IMR-90 (cell line): ENCODE measurements at regions not wholly inside any gene's neighbourhood (a gene's known extent, or its start where the extent isn't known, plus 50 kb on each side); places are given as distances from the start of the nearest gene placed in this dataset.

Source experiments
- ATAC-seq: fragments of 200-7000 bp; cut with Tn5 transposase; 2 replicates; pipeline ENCODE4 v1.9.1; 2020; ENCODE audit warnings: low read depth, mild to moderate bottlenecking, moderate library complexity
- BruUV-seq: library from RNA; stranded (reverse); fragments of 400-500 nt; replicated peaks from 2 replicates; lab custom pipeline; 2021; lab: Mats Ljungman, UMichigan
- CTCF ChIA-PET: fragments of 300-600 bp; formaldehyde crosslinking; extraction: SDS; loops from one replicate; lab custom pipeline; 2021; ENCODE audit warnings: antibody characterized with exemption; lab: Yijun Ruan, JAX
- POLR2A ChIA-PET: fragments of 300-600 bp; sonication (Branson Sonifier 250); formaldehyde crosslinking; loops from one replicate; lab custom pipeline; 2022; ENCODE audit warnings: antibody characterized with exemption; ENCODE audit not compliant: unreplicated experiment; lab: Charles Lee
- DNase-seq: peaks from one replicate; pipeline ENCODE4 v3.0.0; 2013
- H2AFZ ChIP-seq: replicated peaks from 2 replicates; pipeline ENCODE3; 2013; ENCODE audit warnings: low read length, mild to moderate bottlenecking; ENCODE audit not compliant: poor library complexity
- H2AK5ac ChIP-seq: 2 replicates; pipeline ENCODE4 v1.6.1; 2013; ENCODE audit warnings: low read depth, low read length, inconsistent platforms
- H2AK9ac ChIP-seq: replicated peaks from 2 replicates; pipeline ENCODE3; 2013; ENCODE audit warnings: mild to moderate bottlenecking, low read depth, low read length, moderate library complexity; ENCODE audit not compliant: poor library complexity
- H2BK120ac ChIP-seq: 2 replicates; pipeline ENCODE4 v1.6.1; 2013; ENCODE audit warnings: low read depth, low read length, inconsistent platforms
- H2BK15ac ChIP-seq: 3 replicates; pipeline ENCODE4 v1.6.1; 2013; ENCODE audit warnings: low read depth, low read length, inconsistent platforms
- H2BK20ac ChIP-seq: 2 replicates; pipeline ENCODE4 v1.6.1; 2013; ENCODE audit warnings: low read depth, mild to moderate bottlenecking, inconsistent platforms, low read length, moderate library complexity
- H2BK5ac ChIP-seq: 2 replicates; pipeline ENCODE4 v1.6.1; 2013; ENCODE audit warnings: mild to moderate bottlenecking, low read depth, low read length, inconsistent platforms; ENCODE audit not compliant: poor library complexity, severe bottlenecking
- H3K14ac ChIP-seq: replicated peaks from 2 replicates; pipeline ENCODE4 v1.6.1; 2013; ENCODE audit warnings: low read depth, low read length, inconsistent platforms
- H3K18ac ChIP-seq: 2 replicates; pipeline ENCODE4 v1.6.1; 2013; ENCODE audit warnings: low read depth, low read length, control low read depth
- H3K23ac ChIP-seq: 2 replicates; pipeline ENCODE4 v1.6.1; 2013; ENCODE audit warnings: low read depth, low read length, inconsistent platforms
- H3K27ac ChIP-seq: 2 replicates; pipeline ENCODE4 v1.5.1; 2013; ENCODE audit warnings: mild to moderate bottlenecking, control low read depth, low read length; ENCODE audit not compliant: insufficient read depth
- H3K27me3 ChIP-seq: 2 replicates; pipeline ENCODE4 v1.6.1; 2013; ENCODE audit warnings: low read length; ENCODE audit not compliant: control insufficient read depth, insufficient read depth
- H3K36me3 ChIP-seq: 2 replicates; pipeline ENCODE4 v1.6.1; 2013; ENCODE audit warnings: low read length, mixed read lengths; ENCODE audit not compliant: control insufficient read depth, insufficient read depth
- H3K4ac ChIP-seq: 2 replicates; pipeline ENCODE4 v1.6.1; 2013; ENCODE audit warnings: low read depth, low read length, inconsistent platforms
- H3K4me1 ChIP-seq: 2 replicates; pipeline ENCODE4 v1.6.1; 2013; ENCODE audit warnings: low read length, mixed read lengths; ENCODE audit not compliant: control insufficient read depth, insufficient read depth
- H3K4me2 ChIP-seq: 2 replicates; pipeline ENCODE4 v1.6.1; 2013; ENCODE audit warnings: low read depth, mild to moderate bottlenecking, control low read depth, low read length, moderate library complexity
- H3K4me3 ChIP-seq: 2 replicates; pipeline ENCODE4 v1.5.1; 2013; ENCODE audit warnings: low read depth, mild to moderate bottlenecking, control low read depth, low read length, moderate library complexity; ENCODE audit not compliant: insufficient read depth
- H3K56ac ChIP-seq: 2 replicates; pipeline ENCODE4 v1.6.1; 2013; ENCODE audit warnings: low read length, inconsistent platforms; ENCODE audit not compliant: insufficient read depth; ENCODE audit errors: extremely low read depth
- H3K79me1 ChIP-seq, 2 experiments: 2 replicates each; pipeline ENCODE4 v1.6.1; 2013; ENCODE audit warnings: low read length in 2 of 2, inconsistent platforms in 1 of 2, low read depth in 1 of 2
- H3K9ac ChIP-seq: 2 replicates; pipeline ENCODE4 v1.6.1; 2013; ENCODE audit warnings: low read depth, low read length, control low read depth
- H3K9me1 ChIP-seq: 2 replicates; pipeline ENCODE4 v1.6.1; 2013; ENCODE audit warnings: low read length, inconsistent platforms; ENCODE audit not compliant: insufficient read depth
- H3K9me3 ChIP-seq: 2 replicates; pipeline ENCODE4 v1.6.1; 2013; ENCODE audit warnings: low read length; ENCODE audit not compliant: control insufficient read depth, insufficient read depth
- H4K20me1 ChIP-seq: 2 replicates; pipeline ENCODE4 v1.6.1; 2013; ENCODE audit warnings: low read length, inconsistent platforms; ENCODE audit not compliant: insufficient read depth
- H4K5ac ChIP-seq: 2 replicates; pipeline ENCODE4 v1.6.1; 2013; ENCODE audit warnings: mild to moderate bottlenecking, low read depth, low read length, control low read depth
- H4K8ac ChIP-seq, 2 experiments: 2 replicates each; pipeline ENCODE4 v1.6.1; 2013; ENCODE audit warnings: low read depth in 2 of 2, low read length in 2 of 2, control low read depth in 1 of 2, inconsistent platforms in 1 of 2
- H4K91ac ChIP-seq: 2 replicates; pipeline ENCODE4 v1.6.1; 2013; ENCODE audit warnings: low read depth, low read length, inconsistent platforms; ENCODE audit not compliant: insufficient read depth
- MXI1 ChIP-seq: IDR thresholded peaks from 2 replicates; pipeline ENCODE4 v1.6.1; 2012; ENCODE audit warnings: low read depth, mild to moderate bottlenecking, low read length, moderate library complexity, borderline replicate concordance
- RCOR1 ChIP-seq: IDR thresholded peaks from 2 replicates; pipeline ENCODE4 v1.6.1; 2012; ENCODE audit warnings: mild to moderate bottlenecking, low read length, improper control_type of control experiment; ENCODE audit not compliant: insufficient replicate concordance
- RFX5 ChIP-seq: IDR thresholded peaks from 2 replicates; pipeline ENCODE4 v1.8.0; 2012; ENCODE audit warnings: low read depth, mild to moderate bottlenecking, low read length, moderate library complexity
- WGBS, 2 experiments: methylation state at CpG; one replicate each; pipeline versions ENCODE4 v1.1.5 to v1.1.7; 2013; ENCODE audit warnings: missing lambda C conversion rate in 2 of 2; ENCODE audit not compliant: insufficient read length in 1 of 2; ENCODE audit errors: extremely low coverage in 2 of 2; 5-methylcytosine and 5-hydroxymethylcytosine counted together
- dilution Hi-C: fragments of 300-500 bp; cut with HindIII; formaldehyde crosslinking; loops from one replicate; pipeline ENCODE4 v1.14.3; 2018; ENCODE audit warnings: low sequenced_read_pairs; ENCODE audit not compliant: unreplicated experiment
- in situ Hi-C: fragments of 300-500 bp; cut with MboI; formaldehyde crosslinking; loops from 3 replicates; pipeline ENCODE4 v1.14.3; 2019; ENCODE audit warnings: low sequenced_read_pairs, inconsistent platforms, mixed read lengths
- intact Hi-C: fragments of 100-400 bp; cut with micrococcal nuclease; formaldehyde crosslinking; loops from 2 replicates; pipeline ENCODE4 v1.10.0; 2022
- TF ChIP-seq, protein P1 (sequence below): fragments of 150-350 bp; IDR thresholded peaks from 2 replicates; pipeline ENCODE4 v1.6.1; 2017; ENCODE audit warnings: mild to moderate bottlenecking, antibody characterized with exemption, low read length, low read depth

- Histone ChIP-seq H3K9me1 (no peaks in the 10 kb centered on the region), H2BK5ac (no peak overlapping the region), H4K20me1 (no peaks in the 10 kb centered on the region), H2BK15ac (no peak overlapping the region), H3K9ac (no peak overlapping the region), H2BK20ac (no peak overlapping the region), H4K8ac (no peak overlapping the region), H3K9me3 (no peaks in the 10 kb centered on the region; the same call in 1 of the 2 replicates), H3K23ac (no peak overlapping the region), H2AK9ac (no peak overlapping the region), H4K5ac (no peak overlapping the region), H3K4ac (no peak overlapping the region), H2AK5ac (no peak overlapping the region), H2BK120ac (no peak overlapping the region), H3K27ac (no peak overlapping the region), H3K4me3 (no peak overlapping the region), H2AFZ (no peak overlapping the region), H3K27me3 (no peaks in the 10 kb centered on the region), H3K4me1 (no peaks in the 10 kb centered on the region), H3K56ac (no peak overlapping the region), H3K18ac (no peak overlapping the region), H3K4me2 (no peak overlapping the region), H4K91ac (no peak overlapping the region), H3K36me3 (no peaks in the 10 kb centered on the region), H3K79me1 (no peaks in the 10 kb centered on the region), H3K14ac (no peak overlapping the region)
- intact Hi-C loops: no loop called here
- POLR2A ChIA-PET: no interaction called here
- TF ChIP-seq RFX5 (no peak), MXI1 (no peak), RCOR1 (no peak)
- TF ChIP-seq, protein P1, sequence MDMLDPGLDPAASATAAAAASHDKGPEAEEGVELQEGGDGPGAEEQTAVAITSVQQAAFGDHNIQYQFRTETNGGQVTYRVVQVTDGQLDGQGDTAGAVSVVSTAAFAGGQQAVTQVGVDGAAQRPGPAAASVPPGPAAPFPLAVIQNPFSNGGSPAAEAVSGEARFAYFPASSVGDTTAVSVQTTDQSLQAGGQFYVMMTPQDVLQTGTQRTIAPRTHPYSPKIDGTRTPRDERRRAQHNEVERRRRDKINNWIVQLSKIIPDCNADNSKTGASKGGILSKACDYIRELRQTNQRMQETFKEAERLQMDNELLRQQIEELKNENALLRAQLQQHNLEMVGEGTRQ: no peak
- no peak for DNase-seq
- CTCF ChIA-PET: no interaction called here
- 79% methylated on average over 2 of the region's 3 CpGs; no CpG with 5 or more reads in 1 of the 2 experiments for WGBS, 2 experiments
- ATAC-seq: no peak
- dilution Hi-C loops: no loop called here
- in situ Hi-C loops: no loop called here
- BruUV-seq: no TSS peak
Measured at GRCh38 chr1:69410457-69410850, 157.3 kb upstream of the LRRC7 start.
